Esophagus muscularis mucosa (tissue), 3 donors: ENCODE measurements at regions not wholly inside any gene's neighbourhood (a gene's known extent, or its start where the extent isn't known, plus 50 kb on each side); places are given as distances from the start of the nearest gene placed in this dataset.

Source experiments
- EP300 ChIP-seq: sonication (generic); formaldehyde crosslinking; IDR thresholded peaks from one replicate; pipeline ENCODE4 v1.6.1; 2017; ENCODE audit warnings: antibody characterized with exemption
- TF ChIP-seq, protein P1 (sequence below), 3 experiments: fragments of 200-600 bp in 2 of 3; fragments of 450-650 bp in 1 of 3; sonication (generic) in 2 of 3; IDR thresholded peaks; one replicate each; pipeline ENCODE4 v1.5.1; 2017 to 2019; ENCODE audit warnings: antibody characterized with exemption in 3 of 3, mild to moderate bottlenecking in 2 of 3, moderate library complexity in 1 of 3

DNA sequence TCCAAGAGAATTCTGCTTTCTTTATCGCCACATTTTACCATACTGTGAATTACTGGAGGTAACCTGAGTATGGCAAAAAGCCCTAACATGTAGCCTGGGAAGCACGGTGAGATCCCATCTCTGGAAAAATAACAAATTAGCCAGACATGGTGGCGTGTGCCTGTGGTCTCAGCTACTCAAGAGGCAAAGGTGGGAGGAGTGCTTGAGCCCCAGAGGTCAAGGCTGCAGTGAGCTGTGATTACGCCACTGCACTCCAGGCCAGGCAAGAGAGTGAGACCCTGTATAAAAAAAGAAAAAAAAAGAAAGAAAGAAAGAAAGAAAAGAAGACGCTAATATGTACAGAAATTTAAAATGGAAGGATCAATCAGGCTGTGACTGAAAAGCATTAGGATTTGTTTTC, 57.7 kb upstream of the SESTD1 start:
- TF ChIP-seq, protein P1, sequence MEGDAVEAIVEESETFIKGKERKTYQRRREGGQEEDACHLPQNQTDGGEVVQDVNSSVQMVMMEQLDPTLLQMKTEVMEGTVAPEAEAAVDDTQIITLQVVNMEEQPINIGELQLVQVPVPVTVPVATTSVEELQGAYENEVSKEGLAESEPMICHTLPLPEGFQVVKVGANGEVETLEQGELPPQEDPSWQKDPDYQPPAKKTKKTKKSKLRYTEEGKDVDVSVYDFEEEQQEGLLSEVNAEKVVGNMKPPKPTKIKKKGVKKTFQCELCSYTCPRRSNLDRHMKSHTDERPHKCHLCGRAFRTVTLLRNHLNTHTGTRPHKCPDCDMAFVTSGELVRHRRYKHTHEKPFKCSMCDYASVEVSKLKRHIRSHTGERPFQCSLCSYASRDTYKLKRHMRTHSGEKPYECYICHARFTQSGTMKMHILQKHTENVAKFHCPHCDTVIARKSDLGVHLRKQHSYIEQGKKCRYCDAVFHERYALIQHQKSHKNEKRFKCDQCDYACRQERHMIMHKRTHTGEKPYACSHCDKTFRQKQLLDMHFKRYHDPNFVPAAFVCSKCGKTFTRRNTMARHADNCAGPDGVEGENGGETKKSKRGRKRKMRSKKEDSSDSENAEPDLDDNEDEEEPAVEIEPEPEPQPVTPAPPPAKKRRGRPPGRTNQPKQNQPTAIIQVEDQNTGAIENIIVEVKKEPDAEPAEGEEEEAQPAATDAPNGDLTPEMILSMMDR (IDR thresholded peaks at IDR 0.05) = no peak
- no peak for TF ChIP-seq EP300
